ENCODE measurements at regions not wholly inside any gene's neighbourhood (a gene's known extent, or its start where the extent isn't known, plus 50 kb on each side); places are given as distances from the start of the nearest gene placed in this dataset.

DNA sequence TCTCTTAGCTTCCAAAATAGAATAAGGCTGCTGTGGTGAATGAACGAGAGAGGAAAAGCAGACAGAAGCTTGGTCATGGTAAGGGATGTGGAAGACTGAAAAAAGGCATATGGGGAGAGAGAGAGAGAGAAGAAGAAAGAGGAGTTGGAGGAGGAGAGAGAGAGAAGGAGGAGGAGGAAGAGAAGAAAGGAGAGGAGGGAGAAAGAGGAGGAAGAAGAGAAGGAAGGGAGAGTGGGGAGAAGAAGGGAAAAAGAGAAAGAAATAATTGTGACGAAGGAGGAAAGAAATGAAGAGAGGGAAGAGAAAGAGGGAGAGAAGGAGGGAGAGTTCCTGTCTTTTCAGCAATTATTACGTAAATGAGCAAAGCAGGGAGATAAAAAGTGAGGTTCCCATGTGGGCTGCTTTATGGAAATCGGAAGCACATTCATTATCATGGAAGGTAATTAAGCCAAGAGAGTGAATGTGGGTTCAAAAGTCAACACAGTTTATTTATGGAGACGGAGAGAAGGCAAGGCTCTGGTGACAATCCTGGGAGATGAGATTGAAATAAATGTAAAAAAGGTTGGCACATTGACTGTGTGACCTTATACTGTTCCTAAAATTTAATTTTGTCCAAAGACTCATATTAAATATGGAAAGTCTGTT lies 611.2 kb downstream of the KIF4B start:
- H3K4me3 ChIP-seq (ENCODE audit: low read depth, low read length) = no peak overlapping the region
- TF ChIP-seq CTCF (conservative IDR thresholded peaks at IDR 0.05; ENCODE audit: low read depth, low read length) = no peak
- DNase-seq (ENCODE audit: low read depth) = no peak

DNA sequence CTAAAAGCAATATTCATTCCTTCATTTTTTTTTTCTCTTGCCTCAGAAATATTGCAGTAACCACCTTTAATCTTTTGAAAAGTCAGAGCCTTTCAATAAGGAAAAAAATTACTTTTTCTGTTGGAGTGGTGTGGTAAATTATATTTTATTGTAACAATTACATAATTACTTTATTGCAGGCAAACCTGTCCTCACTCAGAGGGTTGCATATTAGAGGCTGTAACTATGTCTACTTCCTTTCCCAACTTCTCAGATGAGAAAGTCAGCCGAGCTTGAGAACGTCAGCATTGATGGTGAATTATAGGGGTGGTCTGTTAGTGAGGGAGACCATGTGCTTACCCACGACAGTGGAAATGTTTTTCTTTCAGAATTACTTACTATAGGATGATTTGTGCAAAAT lies 611.8 kb downstream of the KIF4B start:
- no peak for TF ChIP-seq CTCF (conservative IDR thresholded peaks at IDR 0.05; ENCODE audit: low read depth, low read length)
- DNase-seq (ENCODE audit: low read depth) = no peak
- no peak overlapping the region for H3K4me3 ChIP-seq (ENCODE audit: low read depth, low read length)

- TF ChIP-seq CTCF (conservative IDR thresholded peaks at IDR 0.05; ENCODE audit: low read depth, low read length) = no peak
- no peak overlapping the region for H3K4me3 ChIP-seq (ENCODE audit: low read depth, low read length)
- no peak for DNase-seq (ENCODE audit: low read depth)
Observed at GRCh38 chr5:155625897-155626543, 612.5 kb downstream of the KIF4B start.

GRCh38 chr5:155626592-155626991 lies 613.0 kb downstream of the KIF4B start:
- no peak for DNase-seq (ENCODE audit: low read depth)
- no peak overlapping the region for H3K4me3 ChIP-seq (ENCODE audit: low read depth, low read length)
- no peak for TF ChIP-seq CTCF (conservative IDR thresholded peaks at IDR 0.05; ENCODE audit: low read depth, low read length)

DNA sequence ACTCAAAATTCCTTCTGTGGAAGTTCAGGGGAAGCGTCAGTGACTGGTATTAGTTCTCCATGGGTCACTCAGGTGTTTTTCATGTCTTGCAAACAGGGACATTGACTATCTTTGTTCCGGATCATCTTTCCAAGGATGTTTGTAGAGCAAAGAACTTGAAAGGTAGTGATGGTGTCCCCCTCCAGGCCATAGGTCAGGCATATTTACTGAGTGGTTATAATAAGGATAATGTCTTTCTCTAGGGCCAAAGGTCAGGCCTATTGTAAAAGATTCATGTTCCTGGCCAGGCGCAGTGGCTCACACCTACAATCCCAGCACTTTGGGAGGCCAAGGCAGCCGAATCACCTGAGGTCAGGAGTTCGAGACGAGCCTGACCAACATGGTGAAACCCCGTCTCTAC lies 614.8 kb downstream of the KIF4B start:
- no peak for DNase-seq (ENCODE audit: low read depth)
- no peak overlapping the region for H3K4me3 ChIP-seq (ENCODE audit: low read depth, low read length)
- no peak for TF ChIP-seq CTCF (conservative IDR thresholded peaks at IDR 0.05; ENCODE audit: low read depth, low read length)

DNA sequence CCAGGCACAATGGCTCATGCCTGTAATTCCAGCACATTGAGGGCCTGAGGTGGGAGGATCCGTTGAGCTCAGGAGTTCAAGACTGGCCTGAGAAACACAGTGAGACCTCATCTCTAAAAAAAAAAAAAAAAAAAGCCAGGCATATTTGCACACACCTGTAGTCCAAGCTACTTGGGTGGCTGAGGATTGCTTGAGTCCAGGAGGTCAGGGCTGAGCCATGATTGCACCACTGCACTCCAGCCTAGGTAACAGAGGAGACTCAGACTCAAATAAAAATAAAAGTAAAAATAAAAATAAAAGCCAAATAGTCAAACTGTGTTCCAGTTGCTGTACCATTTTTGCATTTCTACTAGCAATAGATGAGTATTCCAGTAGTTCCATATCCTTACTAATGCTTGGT lies 616.0 kb downstream of the KIF4B start:
- TF ChIP-seq CTCF (conservative IDR thresholded peaks at IDR 0.05; ENCODE audit: low read depth, low read length) = no peak
- no peak overlapping the region for H3K4me3 ChIP-seq (ENCODE audit: low read depth, low read length)
- no peak for DNase-seq (ENCODE audit: low read depth)

- H3K4me3 ChIP-seq (ENCODE audit: low read depth, low read length) = no peak overlapping the region
- DNase-seq (ENCODE audit: low read depth) = peak; percentile 80
- TF ChIP-seq CTCF (conservative IDR thresholded peaks at IDR 0.05; ENCODE audit: low read depth, low read length) = no peak
Observed at GRCh38 chr5:155631116-155631515, 617.6 kb downstream of the KIF4B start.
